Gastrocnemius medialis (tissue), 4 donors: ENCODE measurements at regions not wholly inside any gene's neighbourhood (a gene's known extent, or its start where the extent isn't known, plus 50 kb on each side); places are given as distances from the start of the nearest gene placed in this dataset.

Source experiments
- CTCF ChIP-seq, 5 experiments: fragments of 450-650 bp in 3 of 5; fragments of 200-600 bp in 2 of 5; sonication (generic) in 2 of 5; IDR thresholded peaks in 4 of 5; conservative IDR thresholded peaks in 1 of 5; 1 replicate in 4 of 5; 2 replicates in 1 of 5; pipeline ENCODE4 v1.5.1; 2016 to 2019; ENCODE audit warnings: antibody characterized with exemption in 5 of 5, mild to moderate bottlenecking in 3 of 5, moderate library complexity in 3 of 5
- POLR2A ChIP-seq, 2 donors: fragments of 450-650 bp; IDR thresholded peaks; one replicate each; pipeline ENCODE4 v1.6.1; 2017; ENCODE audit warnings: antibody characterized with exemption in 2 of 2, mild to moderate bottlenecking in 2 of 2, moderate library complexity in 2 of 2

GRCh38 chr19:32186542-32187330 lies 158.7 kb upstream of the ZNF507 start:
- TF ChIP-seq CTCF (IDR thresholded peaks at IDR 0.05 in 4 of 5, conservative IDR thresholded peaks at IDR 0.05 in 1 of 5) = no peak
- no peak for TF ChIP-seq POLR2A (IDR thresholded peaks at IDR 0.05)
